GM12892 (cell line): ENCODE measurements at regions not wholly inside any gene's neighbourhood (a gene's known extent, or its start where the extent isn't known, plus 50 kb on each side); places are given as distances from the start of the nearest gene placed in this dataset.

Experiments
- POLR2A ChIP-seq: IDR thresholded peaks from 2 replicates; pipeline ENCODE4 v1.6.1; 2011; ENCODE audit warnings: low read depth, low read length, control low read depth
- POLR2AphosphoS5 ChIP-seq: IDR thresholded peaks from 2 replicates; pipeline ENCODE4 v1.6.1; 2011; ENCODE audit warnings: low read depth, low read length, control low read depth

GRCh38 chr3:28761375-28761774 lies 412.8 kb upstream of the AZI2 start:
- TF ChIP-seq POLR2AphosphoS5 (no peak), POLR2A (no peak)
